RPMI7951 (cell line): ENCODE measurements at regions not wholly inside any gene's neighbourhood (a gene's known extent, or its start where the extent isn't known, plus 50 kb on each side); places are given as distances from the start of the nearest gene placed in this dataset.
A peak's percentile ranks its signal among the peaks of the same experiment; 100 is the strongest.

ENCODE experiments used
- DNase-seq: peaks from one replicate; pipeline ENCODE4 v3.0.0-alpha.2; 2012; ENCODE audit warnings: low read depth

DNA sequence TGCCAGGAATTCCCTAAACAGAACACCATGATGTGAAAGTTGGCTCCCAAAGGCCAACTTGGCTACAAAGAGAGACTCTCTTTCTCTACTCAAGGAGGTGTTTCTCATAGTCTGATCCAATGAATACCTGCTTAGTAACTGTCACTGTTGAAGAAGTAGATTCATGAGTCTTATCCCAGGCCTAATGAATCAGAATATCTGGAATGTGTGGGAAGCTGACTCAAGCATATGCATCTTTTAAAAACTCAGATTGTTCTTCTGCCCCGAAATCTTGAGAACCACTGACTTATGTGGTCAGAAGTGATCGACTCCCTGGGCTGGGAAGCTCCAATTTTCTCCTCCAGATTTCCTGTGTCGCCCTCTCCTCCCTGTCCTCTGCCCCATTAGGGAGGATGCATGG is 345.6 kb downstream of the PLK2 start:
- peak; percentile 58 for DNase-seq

DNA sequence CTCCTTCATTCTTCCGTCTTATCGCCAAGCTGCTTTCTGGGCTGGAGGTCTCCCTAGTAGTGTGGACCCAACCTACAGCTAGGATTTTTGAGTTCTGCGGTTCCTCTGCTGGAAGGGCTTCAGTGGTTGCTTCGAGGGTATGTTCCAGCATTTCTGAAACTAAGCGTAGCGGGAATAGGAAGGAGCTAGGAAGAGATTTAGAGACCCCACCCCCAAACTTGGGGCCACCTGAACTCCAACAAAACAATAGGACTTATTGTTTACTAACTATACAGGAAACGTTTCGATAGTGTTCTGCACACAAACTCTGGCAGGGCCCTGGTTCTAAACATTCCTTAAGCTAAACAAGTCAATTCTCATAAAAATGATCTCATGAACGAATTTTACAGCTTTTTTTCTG is 346.7 kb downstream of the PLK2 start:
- DNase-seq: no peak

DNA sequence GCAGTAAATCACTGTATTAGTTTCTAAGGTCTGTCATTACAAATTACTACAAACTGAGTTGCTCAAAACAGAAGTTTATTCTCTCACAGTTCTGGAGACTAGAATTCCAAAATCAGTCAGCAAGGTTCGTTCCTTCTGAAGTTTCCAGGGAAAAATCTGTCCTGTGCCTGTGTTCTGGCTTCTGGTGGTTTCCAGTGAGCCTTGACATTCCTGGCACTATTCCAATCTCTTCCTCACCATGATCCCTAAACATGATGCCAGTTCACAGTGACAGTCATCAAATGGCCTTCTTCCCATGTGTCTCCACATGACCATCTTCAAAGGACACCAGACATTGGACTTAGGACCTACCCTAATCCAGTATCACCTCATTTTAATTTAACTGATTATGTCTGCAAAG is 351.4 kb downstream of the PLK2 start:
- peak; percentile 7 for DNase-seq

DNA sequence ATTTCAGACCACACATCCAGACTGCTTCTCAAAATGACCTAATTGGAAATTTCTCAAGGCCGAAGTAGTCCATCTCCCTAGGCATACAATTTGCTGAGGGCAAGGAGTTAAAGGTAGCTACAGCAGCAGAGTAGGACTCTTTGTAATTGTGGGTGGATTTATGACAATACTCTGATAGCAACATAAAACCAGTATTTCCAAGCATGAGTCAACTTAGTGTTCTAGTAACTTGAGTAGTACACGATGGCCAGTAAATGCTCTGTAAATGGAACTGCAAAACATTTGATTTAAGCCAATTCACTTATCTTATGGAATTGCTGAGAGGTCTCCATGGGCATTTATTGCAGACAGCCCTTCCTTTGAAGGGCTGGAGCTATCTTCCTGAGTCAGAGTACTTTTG is 352.2 kb downstream of the PLK2 start:
- peak; percentile 3 for DNase-seq

DNA sequence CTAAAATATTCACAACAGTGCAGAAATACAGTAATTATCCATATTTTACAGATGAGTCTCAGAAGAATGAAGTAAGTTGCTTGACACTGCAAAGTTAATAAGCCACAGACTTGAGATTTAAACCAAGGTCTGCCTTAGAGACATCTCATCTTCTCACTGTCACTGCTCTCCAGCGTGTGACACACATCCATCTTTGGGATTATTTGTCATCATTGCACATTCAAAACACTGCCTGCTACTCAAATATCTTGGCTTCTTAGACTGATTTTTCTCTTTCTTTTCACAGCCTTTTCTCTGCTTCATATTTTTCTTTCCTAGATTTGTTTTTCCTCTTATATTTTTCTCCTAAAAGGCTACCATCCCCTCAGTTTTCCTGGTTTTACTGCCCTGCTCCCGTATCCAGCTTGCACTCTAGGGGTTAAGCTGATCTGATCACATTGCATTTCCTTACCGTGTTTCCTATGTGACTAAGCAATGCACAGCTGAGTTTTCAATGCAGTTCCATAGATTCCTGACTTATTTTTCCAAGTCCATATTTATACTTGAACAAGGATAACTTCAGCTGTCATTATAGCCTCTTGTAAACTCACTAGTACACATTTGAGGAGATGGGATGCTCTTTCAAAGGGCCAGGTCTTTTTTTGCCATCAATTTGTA is 353.0 kb downstream of the PLK2 start:
- DNase-seq: no peak

DNA sequence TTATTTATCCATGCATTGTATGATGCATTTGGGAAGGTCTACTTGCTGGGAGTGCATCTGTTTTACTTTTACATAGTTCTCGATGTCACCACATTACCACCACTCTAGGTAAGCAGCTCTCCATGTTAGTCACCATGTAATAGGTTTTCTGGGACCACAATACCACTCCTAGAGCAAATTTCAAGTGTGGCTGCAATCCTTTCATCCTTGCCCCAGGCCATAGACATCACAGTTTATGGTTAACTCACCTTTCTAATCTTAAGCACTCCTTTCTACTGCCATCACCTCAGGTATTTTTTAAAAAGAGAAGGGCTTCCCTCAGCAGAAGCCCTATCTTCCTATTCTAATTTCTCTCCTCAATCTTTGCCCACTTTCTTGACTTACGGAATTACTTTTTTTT is 354.1 kb downstream of the PLK2 start:
- DNase-seq: no peak

DNA sequence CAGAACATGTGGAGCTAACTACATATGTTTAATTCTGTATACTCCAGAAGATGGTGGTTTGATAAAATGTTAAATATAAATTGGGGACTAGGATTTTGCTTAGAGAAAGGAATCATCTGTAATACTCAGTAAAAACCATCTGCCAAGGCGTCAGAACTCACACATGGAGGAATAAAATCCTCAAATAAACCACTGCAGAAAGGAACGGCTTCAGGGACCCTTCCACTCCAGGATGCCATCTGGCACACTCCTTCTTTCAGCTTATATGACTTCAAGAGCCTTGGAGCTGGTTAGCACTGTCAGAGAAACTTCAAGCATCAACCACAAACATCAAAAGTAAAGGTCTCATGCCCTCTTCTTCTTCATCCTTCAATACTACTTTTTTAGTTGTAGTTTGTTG is 360.6 kb downstream of the PLK2 start:
- DNase-seq: no peak

DNA sequence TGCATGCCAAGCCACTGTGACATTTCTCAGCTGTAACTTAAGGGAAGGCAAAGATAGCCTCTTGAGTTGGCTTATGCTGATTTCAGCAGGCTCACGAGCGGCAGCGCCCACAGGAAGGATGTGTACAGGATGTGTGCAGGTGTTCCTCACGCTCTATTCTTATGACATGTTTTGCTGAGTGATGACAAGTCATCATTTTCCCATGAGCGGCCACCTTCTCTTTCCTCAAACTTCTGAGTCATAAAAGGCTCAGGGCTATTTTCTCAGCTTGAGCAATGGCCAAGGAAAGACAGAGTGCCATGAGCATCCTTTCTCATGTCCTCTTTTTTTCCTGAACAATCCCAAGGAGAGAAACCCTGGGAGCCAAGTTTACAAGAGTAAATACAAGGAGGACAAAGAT is 365.9 kb downstream of the PLK2 start:
- peak; percentile 91 for DNase-seq

DNA sequence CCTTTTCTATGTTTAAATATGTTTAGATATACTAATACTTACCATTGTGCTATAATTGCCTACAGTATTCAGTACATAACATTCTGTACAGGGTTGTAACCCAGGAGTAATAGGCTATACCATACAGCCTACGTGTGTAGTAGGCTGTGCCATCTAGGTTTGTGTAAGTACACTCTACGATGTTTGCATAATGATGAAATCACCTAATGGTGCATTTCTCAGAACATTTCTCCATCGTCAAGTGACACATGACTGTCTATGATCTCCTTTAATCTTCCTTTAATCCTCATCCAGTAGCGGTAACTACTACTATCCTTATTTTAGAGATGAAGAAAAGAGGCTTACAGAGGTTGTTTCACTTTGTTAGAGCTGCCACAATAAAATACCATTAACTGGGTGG is 369.2 kb downstream of the PLK2 start:
- DNase-seq: no peak

DNA sequence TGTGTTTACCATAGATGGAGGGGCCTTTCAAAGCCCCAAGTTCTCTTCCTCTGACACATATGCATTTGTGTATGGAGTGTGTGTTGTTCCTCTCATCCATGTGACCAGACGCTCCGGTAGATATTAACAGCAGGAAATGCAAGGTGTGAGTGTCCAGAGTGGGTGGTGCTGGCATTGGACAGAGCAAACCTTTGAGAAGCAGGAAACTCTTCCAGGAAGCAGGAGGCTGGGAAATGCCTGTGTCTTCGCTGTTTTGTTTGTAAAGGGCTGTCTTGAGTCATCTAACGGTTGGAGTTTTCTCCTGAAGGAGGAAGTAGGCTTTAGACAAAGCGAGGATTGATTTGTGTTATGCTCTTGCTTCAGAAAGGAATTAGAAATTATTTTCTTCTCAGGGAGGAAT is 370.9 kb downstream of the PLK2 start:
- no peak for DNase-seq

DNA sequence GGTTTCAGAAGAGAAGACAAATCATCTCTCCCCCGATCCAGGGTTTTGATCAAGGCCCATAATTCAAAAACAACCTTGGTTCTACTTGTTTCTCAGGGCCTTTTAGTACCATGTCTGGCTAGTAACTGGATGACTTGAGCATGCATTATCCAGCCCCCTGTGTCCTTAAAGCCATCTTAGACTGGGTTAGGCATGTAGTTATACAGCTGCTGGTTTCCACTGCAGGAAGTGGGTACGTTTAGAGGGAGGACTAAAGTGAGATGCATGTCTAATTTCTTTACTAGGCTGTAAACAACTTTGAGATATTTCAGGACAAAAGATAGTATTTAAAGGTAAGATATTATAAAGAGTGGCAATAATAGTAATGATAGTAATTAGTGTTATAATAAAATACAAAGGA is 372.0 kb downstream of the PLK2 start:
- no peak for DNase-seq

DNA sequence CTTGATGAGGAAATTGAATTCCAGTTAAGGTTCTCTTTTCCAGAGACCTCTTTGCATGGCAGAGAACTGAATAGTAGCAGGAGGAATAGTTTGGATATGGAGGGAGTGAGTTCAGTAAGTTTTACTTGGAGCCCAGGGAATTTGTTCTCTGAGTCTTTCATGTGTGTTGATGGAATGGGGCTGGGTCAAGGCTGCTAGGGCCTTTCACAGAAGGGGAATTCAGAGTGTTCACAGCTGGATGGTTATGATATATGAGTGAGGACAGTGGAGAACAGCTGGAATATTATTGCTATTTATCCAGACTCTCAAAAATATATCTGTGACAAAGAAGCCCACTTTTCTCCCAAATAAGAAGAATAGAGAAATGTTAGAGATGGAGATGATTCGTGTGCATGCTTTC is 372.8 kb downstream of the PLK2 start:
- DNase-seq: no peak

DNA sequence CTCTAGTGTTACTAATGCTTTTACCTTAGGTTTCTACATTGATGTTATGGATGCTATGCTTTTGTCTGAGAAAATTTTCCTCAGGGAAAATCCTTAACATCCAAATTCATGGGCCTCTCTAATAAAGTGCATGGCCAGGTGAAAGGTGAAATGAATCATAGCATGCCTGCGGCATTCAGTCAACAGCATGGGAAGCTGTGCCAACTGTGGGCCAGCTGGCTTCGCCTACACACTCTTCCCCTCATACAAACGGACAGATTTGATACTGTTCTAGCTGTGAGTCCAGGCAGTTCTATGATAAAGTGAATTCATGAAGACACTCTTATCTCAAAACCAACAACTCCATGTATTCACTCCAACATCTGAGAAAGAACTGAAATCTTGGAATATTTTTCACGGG is 374.1 kb downstream of the PLK2 start:
- peak; percentile 75 for DNase-seq

DNA sequence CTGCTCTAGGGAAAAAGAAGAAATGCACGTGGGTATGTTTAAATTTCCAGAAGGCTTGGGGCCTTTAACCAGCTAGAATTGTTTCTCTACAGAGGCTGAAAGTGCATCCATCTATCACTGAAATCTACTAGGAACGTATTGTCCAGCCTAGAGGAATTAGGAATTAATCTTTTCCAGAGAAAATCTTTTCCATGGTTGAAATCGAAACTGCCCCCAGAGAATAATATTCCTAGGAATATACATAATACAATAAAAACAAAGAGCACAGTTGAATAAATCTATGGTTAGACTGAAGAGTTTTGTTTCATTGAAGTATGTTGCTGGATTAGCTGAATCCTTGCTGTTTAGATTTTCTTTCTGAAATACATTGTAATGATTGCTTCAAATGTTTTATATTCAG is 378.5 kb downstream of the PLK2 start:
- DNase-seq: no peak

DNA sequence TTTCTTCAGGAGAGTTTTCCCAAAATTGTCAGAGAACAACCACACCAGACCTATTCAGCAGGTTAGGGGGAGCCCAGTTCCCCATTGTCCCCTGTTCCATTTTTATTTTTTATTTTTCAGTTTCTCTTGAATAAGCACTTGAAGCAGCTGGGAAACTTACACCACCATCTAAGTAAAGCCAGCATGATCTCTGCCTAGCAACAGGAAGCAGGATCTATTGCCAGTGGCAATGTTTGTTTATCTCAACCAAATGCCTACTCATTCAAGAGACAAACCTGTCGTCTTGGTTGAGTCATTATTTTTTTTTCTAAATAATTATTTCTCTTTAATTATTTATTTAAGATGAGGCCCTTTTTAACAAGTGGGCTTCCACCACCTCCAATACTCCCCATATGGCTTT is 379.3 kb downstream of the PLK2 start:
- peak; percentile 64 for DNase-seq

DNA sequence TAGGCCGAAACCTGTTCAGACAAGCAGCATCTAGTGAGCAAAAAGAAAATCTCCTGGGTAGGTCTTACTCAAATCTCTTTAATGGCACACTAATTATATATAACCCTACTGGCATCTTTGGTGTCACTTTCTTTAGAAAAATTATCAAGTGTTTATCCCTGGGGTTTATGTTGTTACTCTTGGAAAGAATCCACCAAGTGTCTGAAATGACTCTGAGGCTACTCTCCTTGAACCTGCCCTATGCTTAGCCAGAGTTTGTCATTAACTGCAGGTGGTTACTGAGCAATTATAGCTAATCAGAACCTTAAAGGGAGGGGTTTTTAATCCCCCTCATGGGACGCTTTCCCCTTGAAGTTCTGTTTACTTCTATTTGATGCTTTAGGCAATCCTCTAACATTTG is 381.9 kb downstream of the PLK2 start:
- DNase-seq: no peak

DNA sequence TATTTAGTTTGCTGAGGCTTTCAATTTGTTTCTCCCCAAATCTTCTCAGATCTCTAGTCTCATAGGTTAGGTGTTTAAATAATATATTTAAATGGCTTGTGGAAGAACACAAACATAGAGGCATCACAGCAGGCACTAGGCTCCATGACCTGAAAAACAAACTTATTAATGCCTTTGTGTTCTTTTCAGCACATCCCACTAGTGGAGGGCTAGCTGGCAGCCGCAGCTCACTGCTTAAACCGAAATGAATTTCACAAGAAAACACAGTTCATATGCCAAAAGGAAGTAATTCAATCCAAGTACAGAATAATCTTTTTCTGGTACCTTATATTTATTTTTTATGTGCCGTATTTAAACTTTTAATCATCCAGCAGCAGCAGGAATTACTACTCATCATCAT is 382.5 kb downstream of the PLK2 start:
- DNase-seq: no peak

DNA sequence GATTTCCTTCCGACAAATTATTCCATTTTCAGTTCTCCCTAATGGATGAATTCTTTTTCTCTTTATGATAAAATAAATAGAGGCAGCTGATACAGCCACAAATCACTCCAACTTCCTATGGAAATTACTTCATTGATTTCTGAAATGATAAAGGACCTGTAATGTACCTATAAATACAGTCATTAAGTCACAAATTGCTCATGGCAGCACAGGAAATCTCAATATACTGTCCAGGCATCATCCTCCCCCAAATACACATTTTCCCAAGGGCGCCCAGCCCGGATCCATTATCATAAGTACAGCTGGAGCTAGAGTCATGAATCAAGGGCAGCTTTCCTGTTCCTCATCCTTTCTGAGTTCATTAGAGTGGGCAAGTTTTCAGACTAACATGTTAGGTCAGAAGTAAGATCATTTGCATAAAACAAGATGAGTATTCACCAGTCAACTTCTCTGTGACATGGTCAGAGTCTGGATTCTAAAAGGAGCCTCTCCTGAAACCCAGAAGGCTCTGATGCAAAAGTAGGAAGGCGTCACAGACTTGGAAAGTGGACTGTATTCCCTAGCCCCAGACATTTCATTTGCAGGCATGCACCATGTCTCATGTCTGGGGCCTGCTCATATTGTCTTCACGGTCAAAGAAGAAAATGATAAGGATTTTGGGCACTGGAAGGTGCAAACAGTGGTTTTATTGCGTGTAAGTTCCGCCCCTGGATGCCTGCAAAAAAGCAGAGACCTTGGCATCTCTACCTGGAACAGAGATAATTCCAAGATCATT is 383.2 kb downstream of the PLK2 start:
- DNase-seq: no peak

DNA sequence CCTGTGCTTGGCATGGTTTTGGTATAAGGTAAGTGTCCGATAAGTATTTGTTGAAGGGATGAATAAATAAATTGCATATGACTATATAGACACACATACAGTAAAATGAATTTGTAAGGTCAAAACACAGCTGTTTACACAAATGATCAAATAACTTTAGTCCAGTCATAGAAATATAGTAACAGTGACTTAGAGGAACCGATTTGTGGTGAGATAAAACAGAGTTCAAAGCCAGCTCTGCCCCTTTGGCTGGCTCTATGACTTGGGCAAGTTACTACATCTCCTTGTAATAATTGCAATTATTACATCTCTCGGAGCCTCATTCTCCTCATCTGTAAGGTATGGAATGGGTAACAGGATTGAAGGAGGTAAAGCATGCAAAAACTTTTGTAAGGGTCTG is 384.0 kb downstream of the PLK2 start:
- DNase-seq: no peak

DNA sequence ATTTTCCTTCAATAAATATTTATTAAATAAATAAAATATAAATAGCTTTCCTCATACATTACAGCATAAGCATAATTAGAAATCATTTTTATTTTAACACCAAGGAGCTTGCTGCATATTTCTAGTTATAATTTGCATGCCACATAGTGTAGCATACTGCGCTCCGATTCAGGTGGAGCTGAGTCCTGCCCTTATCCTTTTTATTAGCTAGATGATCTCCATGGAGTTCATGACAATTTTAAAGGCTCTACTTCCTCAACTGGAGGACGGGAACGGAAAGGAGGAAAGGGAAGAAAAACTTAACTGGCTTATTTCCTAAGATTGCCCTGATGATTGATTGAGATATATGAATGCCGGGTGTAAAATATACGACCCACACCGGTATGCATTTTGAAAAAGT is 385.2 kb downstream of the PLK2 start:
- no peak for DNase-seq

DNA sequence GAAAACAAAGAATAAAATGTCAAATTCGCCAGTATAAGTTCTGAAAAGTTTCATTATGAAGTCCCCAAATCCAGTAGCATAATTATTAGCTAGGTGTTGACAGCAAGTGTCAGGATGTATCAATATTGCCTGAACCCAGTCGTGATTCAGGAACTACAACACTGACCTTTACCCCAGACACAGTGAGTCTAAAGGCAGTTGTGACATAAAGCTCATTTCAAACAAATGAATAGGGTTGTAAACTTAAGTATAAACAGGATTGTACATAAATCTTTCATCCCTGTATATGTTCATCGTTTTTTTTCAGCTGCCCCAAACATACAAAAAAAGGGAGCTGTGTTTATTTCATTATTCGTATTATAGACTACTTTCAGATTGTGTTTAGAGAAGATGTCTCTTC is 385.7 kb downstream of the PLK2 start:
- DNase-seq: no peak

DNA sequence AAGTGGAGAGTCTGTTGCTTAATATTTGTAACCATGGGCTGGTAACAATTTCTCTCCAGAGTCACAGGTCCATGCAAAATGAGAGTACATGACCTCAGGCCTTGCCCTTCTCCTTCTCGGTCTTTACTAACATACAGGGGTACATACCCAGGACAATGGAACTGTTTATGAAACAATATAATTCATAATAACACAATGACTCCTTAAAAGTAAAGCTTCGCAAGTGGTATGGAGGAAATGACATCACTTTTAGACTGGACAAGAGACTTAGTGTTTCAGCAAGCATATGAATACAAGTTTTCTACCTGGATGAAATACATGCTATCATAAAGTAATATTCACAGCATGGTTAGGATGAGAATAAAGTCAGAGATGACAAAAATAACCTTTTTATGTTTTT is 386.6 kb downstream of the PLK2 start:
- DNase-seq: no peak

DNA sequence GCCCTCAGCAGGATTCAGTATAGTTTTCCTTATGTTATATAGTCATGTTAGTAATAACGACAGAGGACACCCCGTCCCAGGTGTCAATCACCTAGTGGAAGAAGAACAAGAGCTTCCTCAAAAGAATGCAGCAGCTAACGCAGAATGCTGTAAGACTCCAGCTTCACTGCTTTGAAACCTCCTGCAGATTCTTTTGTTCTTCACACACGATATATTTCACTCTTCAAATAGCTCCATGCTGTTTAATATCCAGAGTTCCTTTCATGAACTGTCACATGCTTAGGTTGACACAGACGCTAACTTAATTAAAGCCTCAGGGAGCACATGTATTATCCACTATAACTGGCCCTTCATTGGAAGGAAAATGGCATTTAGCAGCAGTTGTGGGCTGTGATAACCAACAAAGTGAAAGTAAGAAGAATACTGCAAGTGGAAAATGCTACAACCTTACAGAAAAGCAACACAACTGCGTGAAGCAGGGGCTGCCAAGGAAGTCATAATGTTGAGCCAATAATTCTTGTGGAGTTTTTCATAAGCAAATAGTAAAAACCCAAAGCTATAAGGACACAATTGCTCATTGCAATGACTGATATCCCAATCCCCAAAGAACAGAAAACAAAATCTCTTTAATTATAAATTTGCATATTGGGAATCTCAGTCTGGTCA is 387.5 kb downstream of the PLK2 start:
- peak; percentile 5 for DNase-seq
